ENCODE measurements at regions not wholly inside any gene's neighbourhood (a gene's known extent, or its start where the extent isn't known, plus 50 kb on each side); places are given as distances from the start of the nearest gene placed in this dataset.

- TF ChIP-seq ZNF274 (IDR thresholded peaks at IDR 0.05; ENCODE audit: low read depth, low read length) (no peak), YY1 (IDR thresholded peaks at IDR 0.05; ENCODE audit: insufficient read depth, insufficient read length) (no peak)
Observed at GRCh38 chr12:114996382-114996781, 312.4 kb upstream of the TBX3 start.

Measured in NT2/D1 (cell line).